OCI-LY7 (cell line): ENCODE measurements at regions not wholly inside any gene's neighbourhood (a gene's known extent, or its start where the extent isn't known, plus 50 kb on each side); places are given as distances from the start of the nearest gene placed in this dataset.

Experiments used
- BruUV-seq: library from RNA; stranded (reverse); fragments of 400-500 nt; replicated peaks from 2 replicates; lab custom pipeline; 2021; lab: Mats Ljungman, UMichigan
- CTCF ChIA-PET: fragments of 300-600 bp; sonication (Branson Sonifier 250); formaldehyde crosslinking; loops from one replicate; lab custom pipeline; 2022; ENCODE audit warnings: antibody characterized with exemption; ENCODE audit not compliant: unreplicated experiment; lab: Charles Lee
- POLR2A ChIA-PET: fragments of 300-600 bp; sonication (Branson Sonifier 250); formaldehyde crosslinking; loops from one replicate; lab custom pipeline; 2022; ENCODE audit warnings: antibody characterized with exemption; lab: Charles Lee
- DNase-seq: peaks from one replicate; pipeline ENCODE4 v3.0.0-alpha.2; 2015; ENCODE audit warnings: low spot score
- H2AFZ ChIP-seq: fragments of 200-600 bp; sonication (generic), shearing (Covaris generic); 2 replicates; pipeline ENCODE4 v1.6.1; 2014; ENCODE audit warnings: mild to moderate bottlenecking, antibody characterized with exemption, low read length, moderate library complexity
- H3K27ac ChIP-seq: fragments of 200-600 bp; sonication (generic); 2 replicates; pipeline ENCODE4 v1.5.1; 2014; ENCODE audit warnings: mixed run types, low read depth, mild to moderate bottlenecking, moderate library complexity, low read length, inconsistent platforms; ENCODE audit not compliant: poor library complexity, severe bottlenecking
- H3K36me3 ChIP-seq: fragments of 200-600 bp; sonication (generic); 2 replicates; pipeline ENCODE4 v1.6.1; 2014; ENCODE audit warnings: mild to moderate bottlenecking, antibody characterized with exemption, low read length, moderate library complexity, mixed read lengths; ENCODE audit not compliant: insufficient read depth
- H3K4me1 ChIP-seq: fragments of 200-600 bp; sonication (generic); 2 replicates; pipeline ENCODE4 v1.5.1; 2014; ENCODE audit warnings: mild to moderate bottlenecking, low read length; ENCODE audit not compliant: insufficient read depth, poor library complexity, severe bottlenecking
- H3K4me2 ChIP-seq: fragments of 200-600 bp; sonication (generic); 2 replicates; pipeline ENCODE4 v1.6.1; 2014; ENCODE audit warnings: mild to moderate bottlenecking, low read length
- H3K4me3 ChIP-seq: fragments of 200-600 bp; sonication (generic); 2 replicates; pipeline ENCODE4 v1.5.1; 2014; ENCODE audit warnings: mild to moderate bottlenecking, low read depth, low read length; ENCODE audit not compliant: poor library complexity, severe bottlenecking
- H3K79me2 ChIP-seq: fragments of 200-600 bp; sonication (generic); 2 replicates; pipeline ENCODE4 v1.6.1; 2016; ENCODE audit warnings: low read depth, mild to moderate bottlenecking, low read length, moderate library complexity, mixed read lengths; ENCODE audit not compliant: insufficient read depth
- H3K9me2 ChIP-seq: fragments of 200-600 bp; sonication (generic); 2 replicates; pipeline ENCODE4 v1.6.1; 2016; ENCODE audit warnings: mild to moderate bottlenecking, low read length, mixed read lengths; ENCODE audit not compliant: insufficient read depth
- H3K9me3 ChIP-seq: fragments of 200-600 bp; sonication (generic); 2 replicates; pipeline ENCODE4 v1.6.1; 2014; ENCODE audit warnings: mild to moderate bottlenecking, mixed run types, low read length, mixed read lengths
- H4K20me1 ChIP-seq: fragments of 200-600 bp; sonication (generic); 2 replicates; pipeline ENCODE4 v1.6.1; 2014; ENCODE audit warnings: mild to moderate bottlenecking, antibody characterized with exemption, low read length, moderate library complexity, mixed read lengths; ENCODE audit not compliant: insufficient read depth
- EZH2phosphoT487 ChIP-seq: fragments of 200-600 bp; sonication (generic); IDR thresholded peaks from 2 replicates; pipeline ENCODE4 v1.6.1; 2018; ENCODE audit warnings: low read depth, borderline replicate concordance, mild to moderate bottlenecking, mixed run types, antibody characterized with exemption, low read length, moderate library complexity, mixed read lengths
- intact Hi-C: fragments of 100-400 bp; cut with micrococcal nuclease; formaldehyde crosslinking; loops from one replicate; pipeline ENCODE4 v1.10.0; 2022; ENCODE audit not compliant: unreplicated experiment
- TF ChIP-seq, protein P1 (sequence below): fragments of 200-600 bp; sonication (generic); conservative IDR thresholded peaks from 2 replicates; pipeline ENCODE4 v1.5.1; 2014; ENCODE audit warnings: mild to moderate bottlenecking, antibody characterized with exemption, low read length, moderate library complexity, mixed read lengths

DNA sequence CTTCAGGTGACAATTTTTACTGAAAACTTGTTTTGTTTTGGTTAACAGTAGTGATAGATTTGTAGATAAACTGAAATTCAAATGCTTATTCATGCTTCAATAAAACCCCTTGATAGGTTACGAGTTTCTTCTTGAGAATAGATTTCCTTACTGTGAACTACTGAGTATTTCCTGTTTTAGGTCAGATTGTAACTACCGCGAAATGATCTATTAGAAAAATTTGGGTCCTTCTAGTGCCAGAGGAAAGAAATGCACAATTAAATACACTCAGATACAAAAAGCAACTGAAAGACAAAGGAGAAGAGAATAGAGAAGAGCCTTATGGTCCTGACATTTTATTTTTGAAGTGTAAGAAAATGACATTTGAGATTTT, 251.7 kb upstream of the TBL1XR1 start:
- POLR2A ChIA-PET, result interaction anchor here (0.6 to 1.6 kb wide), 4 partner anchors 10 to 459 kb away, joined by 3 to 4 read pairs (median 3); no protein-coding TSS in a partner anchor
- Histone ChIP-seq H2AFZ (no peak overlapping the region), H3K27ac (no peak overlapping the region), H4K20me1 (no peaks in the 10 kb centered on the region), H3K4me2 (no peak overlapping the region), H3K9me2 (no peaks in the 10 kb centered on the region), H3K79me2 (no peaks in the 10 kb centered on the region), H3K36me3 (no peaks in the 10 kb centered on the region), H3K9me3 (no peaks in the 10 kb centered on the region), H3K4me1 (no peaks in the 10 kb centered on the region), H3K4me3 (no peak overlapping the region)
- no peak for DNase-seq
- intact Hi-C loops, result no loop called here
- CTCF ChIA-PET, result no interaction called here
- BruUV-seq, result no TSS peak
- TF ChIP-seq, protein P1, sequence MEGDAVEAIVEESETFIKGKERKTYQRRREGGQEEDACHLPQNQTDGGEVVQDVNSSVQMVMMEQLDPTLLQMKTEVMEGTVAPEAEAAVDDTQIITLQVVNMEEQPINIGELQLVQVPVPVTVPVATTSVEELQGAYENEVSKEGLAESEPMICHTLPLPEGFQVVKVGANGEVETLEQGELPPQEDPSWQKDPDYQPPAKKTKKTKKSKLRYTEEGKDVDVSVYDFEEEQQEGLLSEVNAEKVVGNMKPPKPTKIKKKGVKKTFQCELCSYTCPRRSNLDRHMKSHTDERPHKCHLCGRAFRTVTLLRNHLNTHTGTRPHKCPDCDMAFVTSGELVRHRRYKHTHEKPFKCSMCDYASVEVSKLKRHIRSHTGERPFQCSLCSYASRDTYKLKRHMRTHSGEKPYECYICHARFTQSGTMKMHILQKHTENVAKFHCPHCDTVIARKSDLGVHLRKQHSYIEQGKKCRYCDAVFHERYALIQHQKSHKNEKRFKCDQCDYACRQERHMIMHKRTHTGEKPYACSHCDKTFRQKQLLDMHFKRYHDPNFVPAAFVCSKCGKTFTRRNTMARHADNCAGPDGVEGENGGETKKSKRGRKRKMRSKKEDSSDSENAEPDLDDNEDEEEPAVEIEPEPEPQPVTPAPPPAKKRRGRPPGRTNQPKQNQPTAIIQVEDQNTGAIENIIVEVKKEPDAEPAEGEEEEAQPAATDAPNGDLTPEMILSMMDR, result no peak
- TF ChIP-seq EZH2phosphoT487, result no peak

DNA sequence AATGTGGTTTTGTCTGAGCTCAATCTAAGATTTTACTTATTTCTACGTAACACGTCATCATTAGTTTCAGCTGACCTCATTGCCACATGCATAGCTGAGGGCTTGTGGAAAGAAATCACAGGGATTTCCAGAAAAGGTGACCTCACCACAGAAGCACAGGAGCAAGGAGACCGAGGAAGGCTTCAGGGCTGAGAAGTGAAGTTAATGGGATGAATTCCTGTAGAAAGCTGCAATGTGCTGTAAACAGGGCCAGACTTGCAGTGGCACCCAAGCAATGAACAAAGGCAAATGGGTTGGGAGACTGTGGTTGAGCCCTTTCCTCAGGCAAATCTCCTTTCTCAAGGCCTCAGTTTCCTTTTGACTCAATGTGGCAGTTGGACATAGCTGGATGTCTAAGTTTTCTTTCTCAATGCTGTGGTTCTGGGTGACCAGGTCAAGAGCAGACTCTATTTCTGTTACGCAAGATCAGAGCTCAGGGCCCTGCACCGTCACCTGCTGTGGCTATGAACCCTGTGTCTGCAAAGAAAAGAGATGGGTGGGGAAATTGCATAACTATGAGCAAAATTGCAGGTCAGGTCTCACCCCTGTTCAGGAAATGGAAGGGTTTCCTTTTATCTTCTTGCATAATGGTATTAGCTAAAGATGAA, 252.2 kb upstream of the TBL1XR1 start:
- Histone ChIP-seq H3K27ac (no peak overlapping the region), H3K9me2 (no peaks in the 10 kb centered on the region), H3K79me2 (no peaks in the 10 kb centered on the region), H3K36me3 (no peaks in the 10 kb centered on the region), H3K4me3 (no peak overlapping the region), H3K4me1 (no peaks in the 10 kb centered on the region), H3K9me3 (no peaks in the 10 kb centered on the region), H2AFZ (no peak overlapping the region), H4K20me1 (no peaks in the 10 kb centered on the region), H3K4me2 (no peak overlapping the region)
- TF ChIP-seq EZH2phosphoT487, result no peak
- TF ChIP-seq, protein P1, result no peak
- ChIA-PET CTCF (no interaction called here), POLR2A (interaction anchor here (0.5 to 1.6 kb wide), 4 partner anchors 9 to 434 kb away, joined by 3 to 5 read pairs (median 3); no protein-coding TSS in a partner anchor)
- DNase-seq, result no peak
- intact Hi-C loops, result no loop called here
- BruUV-seq, result no TSS peak

DNA sequence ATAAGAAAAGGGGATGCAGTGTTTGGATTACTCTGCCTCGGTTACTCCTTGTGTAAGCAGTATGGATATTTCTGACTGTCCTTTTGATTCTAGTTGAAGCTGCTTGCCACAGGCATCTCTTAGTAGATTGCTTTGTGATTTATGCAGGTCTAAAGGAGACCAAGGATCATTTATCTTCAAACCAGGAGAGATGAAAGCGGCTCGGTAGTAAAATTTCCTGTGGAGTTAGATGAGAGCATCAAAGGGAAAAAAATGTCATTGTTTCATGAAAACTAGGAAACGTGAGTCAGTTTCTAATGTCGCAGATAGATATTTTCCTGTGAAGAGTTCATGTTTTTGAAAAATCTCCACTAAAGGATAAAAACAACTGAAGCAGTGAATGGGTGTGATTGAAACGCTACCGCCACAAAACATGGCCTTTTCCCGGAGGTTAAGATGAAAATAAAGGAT, 254.0 kb upstream of the TBL1XR1 start:
- no TSS peak for BruUV-seq
- no peaks in the 10 kb centered on the region for H3K4me1 ChIP-seq
- POLR2A ChIA-PET, result no interaction called here
- no peak for DNase-seq
- H3K9me2 ChIP-seq, result no peaks in the 10 kb centered on the region
- CTCF ChIA-PET, result no interaction called here
- H3K79me2 ChIP-seq, result no peaks in the 10 kb centered on the region
- H3K4me3 ChIP-seq, result no peak overlapping the region
- no peak overlapping the region for H3K27ac ChIP-seq
- H2AFZ ChIP-seq, result no peak overlapping the region
- H3K4me2 ChIP-seq, result no peak overlapping the region
- intact Hi-C loops, result no loop called here
- H4K20me1 ChIP-seq, result no peaks in the 10 kb centered on the region
- no peak for TF ChIP-seq EZH2phosphoT487
- TF ChIP-seq, protein P1, result no peak
- H3K36me3 ChIP-seq, result no peaks in the 10 kb centered on the region
- H3K9me3 ChIP-seq, result no peaks in the 10 kb centered on the region
